HCT116 (cell line): ENCODE measurements at regions not wholly inside any gene's neighbourhood (a gene's known extent, or its start where the extent isn't known, plus 50 kb on each side); places are given as distances from the start of the nearest gene placed in this dataset.

ENCODE experiments used
- ATAC-seq: fragments of 200-7000 bp; cut with Tn5 transposase; 2 replicates; pipeline ENCODE4 v1.9.1; 2020; ENCODE audit warnings: mild to moderate bottlenecking, moderate library complexity
- BruUV-seq: library from RNA; stranded (reverse); fragments of 400-500 nt; replicated peaks from 2 replicates; lab custom pipeline; 2021; lab: Mats Ljungman, UMichigan
- CTCF ChIA-PET: fragments of 300-600 bp; sonication (Branson Sonifier 250); formaldehyde crosslinking; loops from one replicate; lab custom pipeline; 2021; ENCODE audit warnings: antibody characterized with exemption; lab: Charles Lee
- POLR2A ChIA-PET: fragments of 300-600, 350-600 bp; sonication (Branson Sonifier 250); formaldehyde crosslinking; loops from one replicate; lab custom pipeline; 2021; ENCODE audit warnings: antibody characterized with exemption; lab: Charles Lee
- RAD21 ChIA-PET, 2 experiments: fragments of 300-600 bp; sonication (Branson Sonifier 250); formaldehyde crosslinking; loops; one replicate each; lab custom pipeline; 2023; ENCODE audit warnings: low total read pairs in 2 of 2; ENCODE audit not compliant: uncharacterized antibody in 2 of 2, unreplicated experiment in 2 of 2, low non-redundant PET in 1 of 2; lab: Charles Lee
- DNase-seq: peaks from one replicate; pipeline ENCODE4 v3.0.0-alpha.2; 2010; ENCODE audit warnings: low read depth, low spot score
- H2AFZ ChIP-seq: fragments of 200-600 bp; shearing (Covaris generic), sonication (generic); 2 replicates; pipeline ENCODE4 v1.6.1; 2017; ENCODE audit warnings: low read depth, mixed run types, mixed read lengths, antibody characterized with exemption, low read length; ENCODE audit not compliant: poor library complexity, severe bottlenecking
- H3K27ac ChIP-seq: 2 replicates; pipeline ENCODE4 v1.5.1; 2012; ENCODE audit warnings: low read depth, low read length
- H3K27me3 ChIP-seq: fragments of 200-600 bp; sonication (generic); 2 replicates; pipeline ENCODE4 v1.6.1; 2016; ENCODE audit warnings: mixed run types, low read length, mixed read lengths; ENCODE audit not compliant: insufficient read depth
- H3K36me3 ChIP-seq, 2 experiments: fragments of 200-500 bp in 1 of 2; fragments of 200-600 bp in 1 of 2; sonication (Bioruptor generic) in 1 of 2; sonication (generic) in 1 of 2; 2 replicates each; pipeline versions ENCODE4 v1.5.1 to v1.6.1; 2014 to 2016; ENCODE audit warnings: low read length in 2 of 2, inconsistent platforms in 1 of 2, mixed read lengths in 1 of 2, mixed run types in 1 of 2; ENCODE audit not compliant: insufficient read depth in 2 of 2, control insufficient read depth in 1 of 2
- H3K4me1 ChIP-seq, 2 experiments: fragments of 200-600 bp in 1 of 2; sonication (generic) in 1 of 2; 2 replicates each; pipeline versions ENCODE4 v1.5.1 to v1.6.1; 2012 to 2017; ENCODE audit warnings: low read length in 2 of 2, inconsistent platforms in 1 of 2, mild to moderate bottlenecking in 1 of 2, mixed read lengths in 1 of 2, mixed run types in 1 of 2, moderate library complexity in 1 of 2; ENCODE audit not compliant: insufficient read depth in 2 of 2, control insufficient read depth in 1 of 2
- H3K4me2 ChIP-seq: fragments of 200-600 bp; sonication (generic); 2 replicates; pipeline ENCODE4 v1.6.1; 2017; ENCODE audit warnings: mixed run types, low read length, mixed read lengths
- H3K4me3 ChIP-seq, 2 experiments: fragments of 200-600 bp in 1 of 2; sonication (generic) in 1 of 2; replicated peaks in 1 of 2; 2 replicates each; pipeline ENCODE4 v1.5.1; 2011 to 2016; ENCODE audit warnings: low read length in 2 of 2, control low read depth in 1 of 2, low read depth in 1 of 2, mild to moderate bottlenecking in 1 of 2, mixed read lengths in 1 of 2, mixed run types in 1 of 2
- H3K79me2 ChIP-seq: fragments of 200-600 bp; sonication (generic); 2 replicates; pipeline ENCODE4 v1.6.1; 2017; ENCODE audit warnings: mild to moderate bottlenecking, mixed run types, low read length, moderate library complexity, mixed read lengths; ENCODE audit not compliant: insufficient read depth
- H3K9ac ChIP-seq: fragments of 200-600 bp; sonication (generic); 2 replicates; pipeline ENCODE4 v1.6.1; 2016; ENCODE audit warnings: low read length, mixed read lengths
- H3K9me2 ChIP-seq: fragments of 200-600 bp; sonication (generic), shearing (Covaris generic); 2 replicates; pipeline ENCODE4 v1.6.1; 2017; ENCODE audit warnings: mixed run types, mild to moderate bottlenecking, moderate library complexity; ENCODE audit not compliant: insufficient read depth
- H3K9me3 ChIP-seq, 2 experiments: fragments of 200-500 bp in 1 of 2; fragments of 200-600 bp in 1 of 2; sonication (Bioruptor generic) in 1 of 2; sonication (generic) in 1 of 2; 2 replicates each; pipeline ENCODE4 v1.6.1; 2014 to 2017; ENCODE audit warnings: low read length in 2 of 2, mixed read lengths in 2 of 2, inconsistent platforms in 1 of 2, low read depth in 1 of 2, mild to moderate bottlenecking in 1 of 2, mixed run types in 1 of 2, moderate library complexity in 1 of 2; ENCODE audit not compliant: control insufficient read depth in 1 of 2, insufficient read depth in 1 of 2
- H4K20me1 ChIP-seq: fragments of 200-600 bp; sonication (generic), shearing (Covaris generic); 2 replicates; pipeline ENCODE4 v1.6.1; 2017; ENCODE audit warnings: mixed run types, mild to moderate bottlenecking, moderate library complexity; ENCODE audit not compliant: insufficient read depth
- CBX3 ChIP-seq: IDR thresholded peaks from 2 replicates; pipeline ENCODE4 v1.6.1; 2012; ENCODE audit warnings: low read depth
- CEBPB ChIP-seq: IDR thresholded peaks from 2 replicates; pipeline ENCODE4 v1.6.1; 2012; ENCODE audit warnings: low read depth
- EGR1 ChIP-seq: IDR thresholded peaks from 2 replicates; pipeline ENCODE4 v1.6.1; 2012; ENCODE audit warnings: low read depth
- EZH2phosphoT487 ChIP-seq: fragments of 200-600 bp; IDR thresholded peaks from 2 replicates; pipeline ENCODE4 v1.6.1; 2018; ENCODE audit warnings: antibody characterized with exemption, borderline replicate concordance
- JUND ChIP-seq: IDR thresholded peaks from 2 replicates; pipeline ENCODE4 v1.6.1; 2012
- POLR2A ChIP-seq: IDR thresholded peaks from 2 replicates; pipeline ENCODE4 v1.7.0; 2011; ENCODE audit warnings: borderline replicate concordance; ENCODE audit not compliant: insufficient read depth, insufficient read length; ENCODE audit errors: extremely low read depth
- POLR2AphosphoS5 ChIP-seq: IDR thresholded peaks from 2 replicates; pipeline ENCODE4 v1.6.1; 2011; ENCODE audit warnings: mild to moderate bottlenecking, low read depth, low read length, moderate library complexity
- RAD21 ChIP-seq: IDR thresholded peaks from 2 replicates; pipeline ENCODE4 v1.6.1; 2012; ENCODE audit warnings: low read depth, mild to moderate bottlenecking
- SRF ChIP-seq: IDR thresholded peaks from 2 replicates; pipeline ENCODE4 v1.6.1; 2012; ENCODE audit warnings: low read depth
- ZFX ChIP-seq: fragments of 450-650 bp; IDR thresholded peaks from 2 replicates; pipeline ENCODE4 v1.6.1; 2017
- ZNF274 ChIP-seq: fragments of 200-500 bp; sonication (Bioruptor generic); IDR thresholded peaks from 2 replicates; pipeline ENCODE4 v1.6.1; 2014; ENCODE audit warnings: mild to moderate bottlenecking, low read depth, low read length, inconsistent platforms
- intact Hi-C: fragments of 100-400 bp; cut with micrococcal nuclease; formaldehyde crosslinking; loops from 2 replicates; pipeline ENCODE4 v1.10.0; 2022
- TF ChIP-seq, protein P1 (sequence below): IDR thresholded peaks from 2 replicates; pipeline ENCODE4 v1.6.1; 2011; ENCODE audit warnings: mild to moderate bottlenecking, low read length, moderate library complexity; ENCODE audit not compliant: insufficient replicate concordance; ENCODE audit errors: extremely low read depth
- TF ChIP-seq, protein P2 (sequence below), 3 experiments: fragments of 200-600 bp in 1 of 3; sonication (generic) in 1 of 3; IDR thresholded peaks in 2 of 3; conservative IDR thresholded peaks in 1 of 3; 2 replicates each; pipeline ENCODE4 v1.5.1; 2012 to 2017; ENCODE audit warnings: low read depth in 2 of 3, low read length in 2 of 3, antibody characterized with exemption in 1 of 3, borderline replicate concordance in 1 of 3, control low read depth in 1 of 3, mild to moderate bottlenecking in 1 of 3, mixed read lengths in 1 of 3, mixed run types in 1 of 3, moderate library complexity in 1 of 3; ENCODE audit not compliant: insufficient read depth in 1 of 3
- TF ChIP-seq, protein P3 (sequence below): IDR thresholded peaks from 2 replicates; pipeline ENCODE4 v1.6.1; 2012
- TF ChIP-seq, protein P4 (sequence below): IDR thresholded peaks from 2 replicates; pipeline ENCODE4 v1.6.1; 2012

DNA sequence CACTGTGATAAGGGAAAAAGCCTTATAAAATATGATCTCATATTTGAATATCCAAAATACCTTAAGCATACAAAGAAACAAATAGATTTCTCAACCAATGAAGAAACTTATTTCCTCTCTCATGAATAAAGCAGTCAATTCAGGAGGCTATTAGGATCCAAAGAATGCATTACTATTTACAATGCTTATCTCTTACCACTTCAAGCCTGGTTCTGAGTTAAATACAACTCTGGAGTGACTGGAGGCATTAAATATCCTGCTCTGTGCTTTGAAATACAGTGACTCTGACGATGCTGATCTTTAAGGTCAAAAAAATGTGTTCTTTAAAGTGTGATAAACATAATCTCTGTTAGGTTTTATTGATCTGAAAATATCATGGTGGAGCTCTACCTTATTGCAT lies 493.2 kb downstream of the ZWINT start:
- ATAC-seq = no peak
- no peaks in the 10 kb centered on the region for H4K20me1 ChIP-seq
- BruUV-seq = no TSS peak
- RAD21 ChIA-PET = no interaction called here
- intact Hi-C loops = no loop called here
- no peak overlapping the region for H3K27ac ChIP-seq
- TF ChIP-seq, protein P1, sequence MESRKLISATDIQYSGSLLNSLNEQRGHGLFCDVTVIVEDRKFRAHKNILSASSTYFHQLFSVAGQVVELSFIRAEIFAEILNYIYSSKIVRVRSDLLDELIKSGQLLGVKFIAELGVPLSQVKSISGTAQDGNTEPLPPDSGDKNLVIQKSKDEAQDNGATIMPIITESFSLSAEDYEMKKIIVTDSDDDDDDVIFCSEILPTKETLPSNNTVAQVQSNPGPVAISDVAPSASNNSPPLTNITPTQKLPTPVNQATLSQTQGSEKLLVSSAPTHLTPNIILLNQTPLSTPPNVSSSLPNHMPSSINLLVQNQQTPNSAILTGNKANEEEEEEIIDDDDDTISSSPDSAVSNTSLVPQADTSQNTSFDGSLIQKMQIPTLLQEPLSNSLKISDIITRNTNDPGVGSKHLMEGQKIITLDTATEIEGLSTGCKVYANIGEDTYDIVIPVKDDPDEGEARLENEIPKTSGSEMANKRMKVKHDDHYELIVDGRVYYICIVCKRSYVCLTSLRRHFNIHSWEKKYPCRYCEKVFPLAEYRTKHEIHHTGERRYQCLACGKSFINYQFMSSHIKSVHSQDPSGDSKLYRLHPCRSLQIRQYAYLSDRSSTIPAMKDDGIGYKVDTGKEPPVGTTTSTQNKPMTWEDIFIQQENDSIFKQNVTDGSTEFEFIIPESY = no peak
- TF ChIP-seq POLR2A (no peak), JUND (no peak), EZH2phosphoT487 (no peak)
- H3K4me1 ChIP-seq = no peaks in the 10 kb centered on the region
- H3K4me2 ChIP-seq = no peak overlapping the region
- no peaks in the 10 kb centered on the region for H3K36me3 ChIP-seq
- POLR2A ChIA-PET = no interaction called here
- peaks cover 3 to 12% of the 10 kb centered on the region in 2 experiments; a peak in 2 of 4 replicates for H3K9me3 ChIP-seq
- no peaks in the 10 kb centered on the region for H3K9me2 ChIP-seq
- no peaks in the 10 kb centered on the region for H3K79me2 ChIP-seq
- no peak overlapping the region for H3K4me3 ChIP-seq
- H3K9ac ChIP-seq = no peak overlapping the region
- CTCF ChIA-PET = no interaction called here
- no peaks in the 10 kb centered on the region for H3K27me3 ChIP-seq
- no peak overlapping the region for H2AFZ ChIP-seq
- no peak for DNase-seq

DNA sequence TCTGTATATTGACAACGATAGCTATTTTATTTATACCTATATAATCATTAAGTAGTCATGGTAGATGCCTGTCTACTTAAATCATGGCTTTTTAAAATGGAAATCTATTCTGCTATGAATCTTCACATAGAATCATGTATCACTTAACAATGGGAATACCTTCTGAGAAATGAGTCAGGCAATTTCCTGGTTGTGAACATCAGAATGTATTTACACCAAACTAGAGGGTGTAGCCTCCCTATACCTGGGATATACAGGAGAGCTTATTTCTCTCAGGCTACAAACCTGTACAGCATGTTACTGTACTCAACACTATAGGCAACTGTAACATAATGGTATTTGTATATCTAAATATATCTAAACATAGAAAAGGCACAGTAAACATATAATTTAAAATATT lies 502.3 kb downstream of the ZWINT start:
- BruUV-seq = no TSS peak
- intact Hi-C loops = no loop called here
- DNase-seq (no peak), ATAC-seq (no peak)
- ChIA-PET CTCF (no interaction called here), POLR2A (no interaction called here), RAD21 (no interaction called here)
- no peak overlapping the region for H2AFZ ChIP-seq
- H3K9me2 ChIP-seq = no peaks in the 10 kb centered on the region
- H3K27ac ChIP-seq = no peak overlapping the region
- H3K4me3 ChIP-seq = no peak overlapping the region
- no peak overlapping the region for H3K4me2 ChIP-seq
- H3K79me2 ChIP-seq = no peaks in the 10 kb centered on the region
- H4K20me1 ChIP-seq = no peaks in the 10 kb centered on the region
- H3K27me3 ChIP-seq = no peaks in the 10 kb centered on the region
- peaks cover 0 to 28% of the 10 kb centered on the region in 2 experiments; a peak in 2 of 4 replicates for H3K9me3 ChIP-seq
- no peaks in the 10 kb centered on the region for H3K4me1 ChIP-seq
- H3K36me3 ChIP-seq = no peaks in the 10 kb centered on the region
- H3K9ac ChIP-seq = no peak overlapping the region
- TF ChIP-seq EGR1 = no peak
- no peak for TF ChIP-seq ZNF274
- no peak for TF ChIP-seq JUND
- no peak for TF ChIP-seq CEBPB
- TF ChIP-seq, protein P2, sequence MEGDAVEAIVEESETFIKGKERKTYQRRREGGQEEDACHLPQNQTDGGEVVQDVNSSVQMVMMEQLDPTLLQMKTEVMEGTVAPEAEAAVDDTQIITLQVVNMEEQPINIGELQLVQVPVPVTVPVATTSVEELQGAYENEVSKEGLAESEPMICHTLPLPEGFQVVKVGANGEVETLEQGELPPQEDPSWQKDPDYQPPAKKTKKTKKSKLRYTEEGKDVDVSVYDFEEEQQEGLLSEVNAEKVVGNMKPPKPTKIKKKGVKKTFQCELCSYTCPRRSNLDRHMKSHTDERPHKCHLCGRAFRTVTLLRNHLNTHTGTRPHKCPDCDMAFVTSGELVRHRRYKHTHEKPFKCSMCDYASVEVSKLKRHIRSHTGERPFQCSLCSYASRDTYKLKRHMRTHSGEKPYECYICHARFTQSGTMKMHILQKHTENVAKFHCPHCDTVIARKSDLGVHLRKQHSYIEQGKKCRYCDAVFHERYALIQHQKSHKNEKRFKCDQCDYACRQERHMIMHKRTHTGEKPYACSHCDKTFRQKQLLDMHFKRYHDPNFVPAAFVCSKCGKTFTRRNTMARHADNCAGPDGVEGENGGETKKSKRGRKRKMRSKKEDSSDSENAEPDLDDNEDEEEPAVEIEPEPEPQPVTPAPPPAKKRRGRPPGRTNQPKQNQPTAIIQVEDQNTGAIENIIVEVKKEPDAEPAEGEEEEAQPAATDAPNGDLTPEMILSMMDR (IDR thresholded peaks at IDR 0.05 in 2 of 3, conservative IDR thresholded peaks at IDR 0.05 in 1 of 3; ENCODE audit: borderline replicate concordance in 1 of 3, insufficient read depth in 1 of 3, low read depth in 2 of 3, low read length in 2 of 3) = no peak
- TF ChIP-seq, protein P1 = no peak
- TF ChIP-seq, protein P3, sequence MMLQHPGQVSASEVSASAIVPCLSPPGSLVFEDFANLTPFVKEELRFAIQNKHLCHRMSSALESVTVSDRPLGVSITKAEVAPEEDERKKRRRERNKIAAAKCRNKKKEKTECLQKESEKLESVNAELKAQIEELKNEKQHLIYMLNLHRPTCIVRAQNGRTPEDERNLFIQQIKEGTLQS = no peak
- no peak for TF ChIP-seq ZFX
- TF ChIP-seq RAD21 = no peak
- TF ChIP-seq, protein P4, sequence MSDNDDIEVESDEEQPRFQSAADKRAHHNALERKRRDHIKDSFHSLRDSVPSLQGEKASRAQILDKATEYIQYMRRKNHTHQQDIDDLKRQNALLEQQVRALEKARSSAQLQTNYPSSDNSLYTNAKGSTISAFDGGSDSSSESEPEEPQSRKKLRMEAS = no peak
- no peak for TF ChIP-seq CBX3
- no peak for TF ChIP-seq SRF
- no peak for TF ChIP-seq POLR2AphosphoS5
